Loucy (cell line): ENCODE measurements at regions not wholly inside any gene's neighbourhood (a gene's known extent, or its start where the extent isn't known, plus 50 kb on each side); places are given as distances from the start of the nearest gene placed in this dataset.

Experiments
- CTCF ChIP-seq: fragments of 200-600 bp; sonication (generic); conservative IDR thresholded peaks from 2 replicates; pipeline ENCODE4 v1.5.1; 2014; ENCODE audit warnings: mild to moderate bottlenecking, antibody characterized with exemption, low read length
- EZH2phosphoT487 ChIP-seq: fragments of 200-600 bp; IDR thresholded peaks from 2 replicates; pipeline ENCODE4 v1.6.1; 2018; ENCODE audit warnings: antibody characterized with exemption, mild to moderate bottlenecking, moderate library complexity, borderline replicate concordance

GRCh38 chr6:54680531-54680930 is 166.0 kb upstream of the FAM83B start:
- TF ChIP-seq CTCF = no peak
- TF ChIP-seq EZH2phosphoT487 = no peak
